Tibial nerve (tissue), 4 donors: ENCODE measurements at regions not wholly inside any gene's neighbourhood (a gene's known extent, or its start where the extent isn't known, plus 50 kb on each side); places are given as distances from the start of the nearest gene placed in this dataset.

Experiments
- DNase-seq, 2 donors: peaks; one replicate each; pipeline ENCODE4 v3.0.0-alpha.2; 2019; ENCODE audit warnings: low spot score in 2 of 2
- H3K27ac ChIP-seq, 4 donors: fragments of 200-600 bp; sonication (generic) in 3 of 4; one replicate each; pipeline ENCODE4 v1.5.1; 2017 to 2019; ENCODE audit warnings: mild to moderate bottlenecking in 1 of 4
- H3K27me3 ChIP-seq, 2 donors: fragments of 200-600 bp; sonication (generic) in 1 of 2; one replicate each; pipeline versions ENCODE4 v1.5.1 to v1.6.0; 2017 to 2019
- H3K36me3 ChIP-seq, 3 donors: fragments of 200-600 bp; sonication (generic); one replicate each; pipeline ENCODE4 v1.5.1; 2018 to 2019
- H3K4me1 ChIP-seq, 4 donors: fragments of 200-600 bp; sonication (generic) in 3 of 4; one replicate each; pipeline ENCODE4 v1.5.1; 2017 to 2019
- H3K4me3 ChIP-seq, 4 donors: fragments of 200-600 bp; sonication (generic) in 3 of 4; one replicate each; pipeline ENCODE4 v1.5.1; 2017 to 2019; ENCODE audit warnings: mild to moderate bottlenecking in 1 of 4, moderate library complexity in 1 of 4
- H3K9me3 ChIP-seq, 4 donors: fragments of 200-600 bp; sonication (generic) in 3 of 4; one replicate each; pipeline ENCODE4 v1.5.1; 2017 to 2019
- CTCF ChIP-seq, 5 experiments: fragments of 200-600 bp in 3 of 5; fragments of 450-650 bp in 2 of 5; sonication (generic) in 3 of 5; IDR thresholded peaks; one replicate each; pipeline ENCODE4 v1.5.1; 2016 to 2019; ENCODE audit warnings: antibody characterized with exemption in 5 of 5, mild to moderate bottlenecking in 3 of 5, moderate library complexity in 2 of 5
- EP300 ChIP-seq, 2 donors: sonication (generic); formaldehyde crosslinking; IDR thresholded peaks; one replicate each; pipeline ENCODE4 v1.6.1; 2017; ENCODE audit warnings: antibody characterized with exemption in 2 of 2, mild to moderate bottlenecking in 1 of 2
- POLR2A ChIP-seq, 2 donors: fragments of 450-650 bp; IDR thresholded peaks; one replicate each; pipeline ENCODE4 v1.6.1; 2017; ENCODE audit warnings: antibody characterized with exemption in 2 of 2, mild to moderate bottlenecking in 2 of 2, moderate library complexity in 2 of 2
- WGBS, 2 donors: methylation state at CpG; one replicate each; pipeline ENCODE4 v1.1.5; 2018; 5-methylcytosine and 5-hydroxymethylcytosine counted together

- WGBS, 2 donors = 76 to 83% methylated on average over 4 of the region's 4 CpGs
- H3K27ac ChIP-seq = no peak overlapping the region
- peaks cover 0 to 5% (median 0%) of the 10 kb centered on the region in 4 donors for H3K9me3 ChIP-seq
- no peak for DNase-seq
- TF ChIP-seq CTCF (IDR thresholded peaks at IDR 0.05) = no peak
- TF ChIP-seq POLR2A (IDR thresholded peaks at IDR 0.05) = no peak
- TF ChIP-seq EP300 (IDR thresholded peaks at IDR 0.05) = no peak
- H3K27me3 ChIP-seq = no peaks in the 10 kb centered on the region
- H3K36me3 ChIP-seq = no peaks in the 10 kb centered on the region
- no peak overlapping the region for H3K4me3 ChIP-seq
- H3K4me1 ChIP-seq = no peaks in the 10 kb centered on the region
These were observed 52.3 kb upstream of the SIPA1L2 start for GRCh38 chr1:232682248-232682647.

GRCh38 chr1:232684371-232685105 lies 54.6 kb upstream of the SIPA1L2 start:
- Histone ChIP-seq H3K4me1 (no peaks in the 10 kb centered on the region), H3K36me3 (no peaks in the 10 kb centered on the region), H3K27me3 (no peaks in the 10 kb centered on the region), H3K4me3 (no peak overlapping the region), H3K27ac (no peak overlapping the region), H3K9me3 (peaks cover 0 to 5% (median 0%) of the 10 kb centered on the region in 4 donors)
- no peak for DNase-seq
- TF ChIP-seq EP300 (IDR thresholded peaks at IDR 0.05) (no peak), CTCF (IDR thresholded peaks at IDR 0.05) (no peak), POLR2A (IDR thresholded peaks at IDR 0.05) (no peak)
- 70 to 78% methylated on average over 3 of the region's 3 CpGs for WGBS, 2 donors

GRCh38 chr1:232686346-232686745 lies 56.4 kb upstream of the SIPA1L2 start:
- Histone ChIP-seq H3K36me3 (no peaks in the 10 kb centered on the region), H3K4me1 (no peaks in the 10 kb centered on the region), H3K9me3 (no peaks in the 10 kb centered on the region), H3K27ac (no peak overlapping the region), H3K27me3 (no peaks in the 10 kb centered on the region), H3K4me3 (no peak overlapping the region)
- TF ChIP-seq EP300 (IDR thresholded peaks at IDR 0.05) = no peak
- no peak for TF ChIP-seq CTCF (IDR thresholded peaks at IDR 0.05)
- no peak for TF ChIP-seq POLR2A (IDR thresholded peaks at IDR 0.05)
- DNase-seq = no peak
- 49 to 89% methylated on average over 4 of the region's 4 CpGs for WGBS, 2 donors

DNA sequence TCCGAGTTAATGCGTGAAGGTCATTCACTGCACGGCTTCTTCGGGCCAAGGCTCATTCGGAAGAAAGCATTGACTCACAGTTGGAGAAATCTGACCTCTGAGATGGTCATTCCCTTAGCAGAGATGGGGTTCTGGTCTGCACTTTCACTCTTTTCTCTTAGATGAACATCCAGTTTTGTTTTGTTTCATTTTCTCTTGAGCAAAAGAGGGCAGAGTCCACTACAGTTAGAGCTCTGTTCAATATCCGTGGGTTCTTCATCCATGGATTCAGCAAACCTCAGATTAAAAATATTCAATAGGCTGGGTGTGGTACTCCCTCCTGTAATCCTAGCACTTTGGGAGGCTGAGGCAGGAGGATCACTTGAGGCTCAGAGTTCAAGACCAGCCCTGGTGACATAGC lies 57.4 kb upstream of the SIPA1L2 start:
- Histone ChIP-seq H3K36me3 (no peaks in the 10 kb centered on the region), H3K27me3 (no peaks in the 10 kb centered on the region), H3K4me3 (no peak overlapping the region), H3K27ac (no peak overlapping the region), H3K9me3 (no peaks in the 10 kb centered on the region), H3K4me1 (no peaks in the 10 kb centered on the region)
- TF ChIP-seq EP300 (IDR thresholded peaks at IDR 0.05) (no peak), CTCF (IDR thresholded peaks at IDR 0.05) (no peak), POLR2A (IDR thresholded peaks at IDR 0.05) (no peak)
- WGBS, 2 donors = 90 to 97% methylated on average over 6 of the region's 6 CpGs
- no peak for DNase-seq

DNA sequence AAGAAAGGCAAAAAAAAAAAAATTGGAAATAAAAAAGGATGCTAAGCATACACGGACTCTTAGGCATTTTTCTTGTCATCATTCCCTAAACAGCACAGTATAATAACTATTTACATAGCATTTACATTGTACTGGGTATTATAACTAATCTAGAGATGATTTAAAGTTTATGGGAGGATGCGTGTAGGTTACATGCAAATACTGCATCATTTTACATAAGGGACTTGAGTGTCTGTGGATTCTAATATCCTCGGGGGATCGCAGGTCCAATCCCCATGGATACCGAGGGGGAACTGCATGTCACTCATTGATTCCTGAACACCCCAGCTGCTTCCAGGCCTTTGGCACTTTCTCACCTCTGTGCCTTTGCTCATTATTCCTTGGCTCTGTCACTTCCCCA lies 57.8 kb upstream of the SIPA1L2 start:
- TF ChIP-seq EP300 (IDR thresholded peaks at IDR 0.05) (no peak), CTCF (IDR thresholded peaks at IDR 0.05) (no peak), POLR2A (IDR thresholded peaks at IDR 0.05) (no peak)
- H3K27ac ChIP-seq = no peak overlapping the region
- H3K36me3 ChIP-seq = no peaks in the 10 kb centered on the region
- no peaks in the 10 kb centered on the region for H3K27me3 ChIP-seq
- H3K9me3 ChIP-seq = no peaks in the 10 kb centered on the region
- no peaks in the 10 kb centered on the region for H3K4me1 ChIP-seq
- no peak overlapping the region for H3K4me3 ChIP-seq
- no peak for DNase-seq
- 93 to 94% methylated on average over 5 of the region's 5 CpGs for WGBS, 2 donors
